ENCODE measurements at regions not wholly inside any gene's neighbourhood (a gene's known extent, or its start where the extent isn't known, plus 50 kb on each side); places are given as distances from the start of the nearest gene placed in this dataset.
"Not testable (repeated sequence)": the region's sequence is repeated elsewhere in the genome, so short reads cannot be mapped to it uniquely, and the experiment has no call there.

GRCh38 chr5:142403583-142403982 is 78.8 kb upstream of the SPRY4 start:
- no peak for DNase-seq
- Histone ChIP-seq H3K36me3 (no peaks in the 10 kb centered on the region), H3K9me3 (ENCODE audit: severe bottlenecking) (no peaks in the 10 kb centered on the region), H3K4me3 (ENCODE audit: low read depth, low read length) (no peak overlapping the region), H3K27ac (peak overlapping the region; percentile 67), H3K27me3 (ENCODE audit: insufficient read depth, low read depth, severe bottlenecking) (no peaks in the 10 kb centered on the region)
- TF ChIP-seq CTCF (IDR thresholded peaks at IDR 0.05; ENCODE audit: low read depth, low read length) = no peak

GRCh38 chr5:142402752-142403318 is 78.0 kb upstream of the SPRY4 start:
- Histone ChIP-seq H3K27me3 (ENCODE audit: insufficient read depth, low read depth, severe bottlenecking) (no peaks in the 10 kb centered on the region), H3K9me3 (ENCODE audit: severe bottlenecking) (no peaks in the 10 kb centered on the region), H3K4me3 (ENCODE audit: low read depth, low read length) (no peak overlapping the region), H3K27ac (no peak overlapping the region), H3K36me3 (no peaks in the 10 kb centered on the region)
- no peak for DNase-seq
- TF ChIP-seq CTCF (IDR thresholded peaks at IDR 0.05; ENCODE audit: low read depth, low read length) = no peak

- no peak overlapping the region for H3K27ac ChIP-seq
- no peaks in the 10 kb centered on the region for H3K36me3 ChIP-seq
- DNase-seq = no peak
- peaks cover 8% of the 10 kb centered on the region for H3K9me3 ChIP-seq (ENCODE audit: severe bottlenecking)
- H3K27me3 ChIP-seq (ENCODE audit: insufficient read depth, low read depth, severe bottlenecking) = no peaks in the 10 kb centered on the region
- no peak overlapping the region for H3K4me3 ChIP-seq (ENCODE audit: low read depth, low read length)
- no peak for TF ChIP-seq CTCF (IDR thresholded peaks at IDR 0.05; ENCODE audit: low read depth, low read length)
These were observed 75.6 kb upstream of the SPRY4 start for GRCh38 chr5:142400415-142400814.

GRCh38 chr5:142399891-142400290 is 75.1 kb upstream of the SPRY4 start:
- no peak for DNase-seq
- no peak for TF ChIP-seq CTCF (IDR thresholded peaks at IDR 0.05; ENCODE audit: low read depth, low read length)
- no peak overlapping the region for H3K4me3 ChIP-seq (ENCODE audit: low read depth, low read length)
- H3K27ac ChIP-seq = no peak overlapping the region
- no peaks in the 10 kb centered on the region for H3K36me3 ChIP-seq
- no peaks in the 10 kb centered on the region for H3K27me3 ChIP-seq (ENCODE audit: insufficient read depth, low read depth, severe bottlenecking)
- H3K9me3 ChIP-seq (ENCODE audit: severe bottlenecking) = peaks cover 8% of the 10 kb centered on the region

- DNase-seq = no peak
- H3K36me3 ChIP-seq = no peaks in the 10 kb centered on the region
- H3K9me3 ChIP-seq (ENCODE audit: severe bottlenecking) = peaks cover 8% of the 10 kb centered on the region
- H3K27ac ChIP-seq = no peak overlapping the region
- TF ChIP-seq CTCF (IDR thresholded peaks at IDR 0.05; ENCODE audit: low read depth, low read length) = no peak
- no peaks in the 10 kb centered on the region for H3K27me3 ChIP-seq (ENCODE audit: insufficient read depth, low read depth, severe bottlenecking)
- H3K4me3 ChIP-seq (ENCODE audit: low read depth, low read length) = no peak overlapping the region
These were observed 73.9 kb upstream of the SPRY4 start for GRCh38 chr5:142398730-142399055.

- H3K9me3 ChIP-seq (ENCODE audit: severe bottlenecking); H3K27me3 ChIP-seq (ENCODE audit: insufficient read depth, low read depth, severe bottlenecking); H3K4me3 ChIP-seq (ENCODE audit: low read depth, low read length); DNase-seq; H3K27ac ChIP-seq; H3K36me3 ChIP-seq: not testable (repeated sequence)
These were observed 73.3 kb upstream of the SPRY4 start for GRCh38 chr5:142398011-142398729.
